ENCODE measurements at regions not wholly inside any gene's neighbourhood (a gene's known extent, or its start where the extent isn't known, plus 50 kb on each side); places are given as distances from the start of the nearest gene placed in this dataset.

- CTCF ChIA-PET: no interaction called here
- TF ChIP-seq CTCF (IDR thresholded peaks at IDR 0.05; ENCODE audit: control extremely low read depth, extremely low read depth, low read depth, missing control alignments): no peak
- POLR2A ChIA-PET: no interaction called here
- no peak for DNase-seq (ENCODE audit: extremely low spot score)
These were observed 196.3 kb upstream of the CHRM3 start for GRCh38 chr1:239189998-239190512.

GRCh38 chr1:239186487-239186886, 199.9 kb upstream of the CHRM3 start:
- TF ChIP-seq CTCF (IDR thresholded peaks at IDR 0.05; ENCODE audit: control extremely low read depth, extremely low read depth, low read depth, missing control alignments): no peak
- DNase-seq (ENCODE audit: extremely low spot score): no peak
- ChIA-PET POLR2A (no interaction called here), CTCF (interaction anchor here (0.9 kb wide), 1 partner anchor 13 kb away, joined by 3 read pairs; no protein-coding TSS in a partner anchor)

- ChIA-PET POLR2A (no interaction called here), CTCF (interaction anchor here (1.0 to 1.1 kb wide), 2 partner anchors 10 to 35 kb away, joined by 3 read pairs; no protein-coding TSS in a partner anchor)
These were observed 201.1 kb upstream of the CHRM3 start for GRCh38 chr1:239185245-239185619.

GRCh38 chr1:239184561-239185244, 201.7 kb upstream of the CHRM3 start:
- TF ChIP-seq CTCF (IDR thresholded peaks at IDR 0.05; ENCODE audit: control extremely low read depth, extremely low read depth, low read depth, missing control alignments): no peak
- POLR2A ChIA-PET: no interaction called here
- CTCF ChIA-PET: interaction anchor here (1.0 to 1.1 kb wide), 2 partner anchors 10 to 36 kb away, joined by 3 read pairs; no protein-coding TSS in a partner anchor
- no peak for DNase-seq (ENCODE audit: extremely low spot score)

More at GRCh38 chr1:239185245-239185619, 201.1 kb upstream of the CHRM3 start:
- DNase-seq (ENCODE audit: extremely low spot score): no peak
- TF ChIP-seq CTCF (IDR thresholded peaks at IDR 0.05; ENCODE audit: control extremely low read depth, extremely low read depth, low read depth, missing control alignments): no peak

GRCh38 chr1:239178961-239179360, 207.4 kb upstream of the CHRM3 start:
- no peak for DNase-seq (ENCODE audit: extremely low spot score)
- no peak for TF ChIP-seq CTCF (IDR thresholded peaks at IDR 0.05; ENCODE audit: control extremely low read depth, extremely low read depth, low read depth, missing control alignments)
- POLR2A ChIA-PET: no interaction called here
- CTCF ChIA-PET: no interaction called here

- DNase-seq (ENCODE audit: extremely low spot score): no peak
- no peak for TF ChIP-seq CTCF (IDR thresholded peaks at IDR 0.05; ENCODE audit: control extremely low read depth, extremely low read depth, low read depth, missing control alignments)
- CTCF ChIA-PET: no interaction called here
- POLR2A ChIA-PET: no interaction called here
These were observed 211.5 kb upstream of the CHRM3 start for GRCh38 chr1:239174880-239175279.
